ENCODE measurements at regions not wholly inside any gene's neighbourhood (a gene's known extent, or its start where the extent isn't known, plus 50 kb on each side); places are given as distances from the start of the nearest gene placed in this dataset.

DNA sequence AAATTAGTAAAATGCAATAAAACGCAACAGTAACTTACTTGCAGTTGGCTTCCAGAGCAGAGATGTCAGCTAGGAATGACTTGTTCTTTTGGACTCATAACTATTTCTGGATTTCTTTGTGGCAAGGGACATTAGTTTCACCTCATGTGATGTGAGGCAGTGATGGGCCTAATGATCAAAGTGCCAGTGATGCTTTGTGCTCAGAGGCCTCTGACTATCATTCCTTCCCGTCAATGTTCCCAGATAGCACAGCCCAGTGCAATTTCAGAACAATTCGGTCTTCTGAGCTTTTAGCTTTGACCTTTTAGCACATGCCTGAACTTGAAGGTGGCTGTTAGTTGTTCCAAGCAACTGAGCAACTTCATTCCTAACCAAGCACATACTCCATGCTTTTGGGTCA lies 596.8 kb downstream of the TFAP2B start:
- no peak overlapping the region for H3K9ac ChIP-seq (ENCODE audit: low read depth, low read length)
- H3K4me1 ChIP-seq (ENCODE audit: insufficient read depth, low read length) = no peaks in the 10 kb centered on the region
- no peaks in the 10 kb centered on the region for H3K36me3 ChIP-seq (ENCODE audit: insufficient read depth, low read length)
- H3K9me3 ChIP-seq (ENCODE audit: control insufficient read depth, insufficient read depth, low read length) = no peaks in the 10 kb centered on the region

DNA sequence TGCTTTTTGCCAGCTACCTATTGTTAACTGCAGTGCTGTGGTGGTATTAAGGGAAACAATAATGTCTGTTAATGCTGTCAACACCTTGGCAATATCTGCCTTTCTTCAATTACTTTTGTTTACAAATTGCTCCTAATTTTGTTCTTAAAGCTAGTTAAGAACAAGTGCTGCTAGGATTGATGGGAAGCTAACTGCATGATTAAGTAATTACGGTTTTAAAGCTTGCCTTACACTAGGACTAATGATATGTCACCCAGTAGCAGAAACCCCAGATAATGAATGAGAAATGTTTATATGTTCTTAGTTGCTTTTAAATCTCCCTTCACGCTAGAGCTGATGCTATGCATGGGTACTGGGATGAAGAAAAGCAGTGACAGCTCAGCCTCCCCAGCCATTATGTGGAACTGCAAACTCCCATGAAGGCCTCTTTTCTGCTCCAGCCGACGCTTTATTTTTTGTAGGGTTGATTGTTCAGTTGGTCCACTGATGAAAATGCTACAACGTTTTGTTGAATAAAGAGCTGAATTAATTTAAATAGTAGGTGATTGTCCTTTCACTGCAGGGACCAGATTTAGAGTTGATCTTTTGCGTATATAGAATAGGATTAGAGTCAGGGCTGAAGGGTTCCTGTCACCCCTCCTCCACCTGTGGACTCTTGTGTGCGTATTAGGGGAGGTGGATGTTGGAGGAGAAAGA lies 610.5 kb downstream of the TFAP2B start:
- no peaks in the 10 kb centered on the region for H3K9me3 ChIP-seq (ENCODE audit: control insufficient read depth, insufficient read depth, low read length)
- H3K4me1 ChIP-seq (ENCODE audit: insufficient read depth, low read length) = peaks cover 9% of the 10 kb centered on the region; the same call in 1 of the 2 replicates
- no peak overlapping the region for H3K9ac ChIP-seq (ENCODE audit: low read depth, low read length)
- no peaks in the 10 kb centered on the region for H3K36me3 ChIP-seq (ENCODE audit: insufficient read depth, low read length)

DNA sequence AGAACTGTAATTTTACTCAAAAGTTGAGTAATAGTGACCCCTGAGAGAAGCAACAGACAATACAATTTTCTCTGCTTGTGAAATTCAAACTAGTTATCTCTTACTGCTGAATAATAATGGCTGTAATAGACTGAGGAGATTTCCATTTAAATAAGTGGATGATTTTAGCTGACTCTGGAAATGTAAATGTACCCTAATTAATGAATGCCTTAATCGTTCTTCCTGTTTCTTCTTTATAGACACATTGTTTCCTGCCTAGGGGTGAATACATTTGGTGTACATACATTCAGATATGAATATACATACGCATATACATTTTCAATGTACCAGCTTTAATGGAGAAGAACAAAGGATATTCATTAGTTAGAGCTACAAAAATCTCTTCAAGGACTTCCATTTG lies 611.9 kb downstream of the TFAP2B start:
- Histone ChIP-seq H3K9ac (ENCODE audit: low read depth, low read length) (no peak overlapping the region), H3K36me3 (ENCODE audit: insufficient read depth, low read length) (no peaks in the 10 kb centered on the region), H3K4me1 (ENCODE audit: insufficient read depth, low read length) (peaks cover 9% of the 10 kb centered on the region; the same call in 1 of the 2 replicates), H3K9me3 (ENCODE audit: control insufficient read depth, insufficient read depth, low read length) (no peaks in the 10 kb centered on the region)

DNA sequence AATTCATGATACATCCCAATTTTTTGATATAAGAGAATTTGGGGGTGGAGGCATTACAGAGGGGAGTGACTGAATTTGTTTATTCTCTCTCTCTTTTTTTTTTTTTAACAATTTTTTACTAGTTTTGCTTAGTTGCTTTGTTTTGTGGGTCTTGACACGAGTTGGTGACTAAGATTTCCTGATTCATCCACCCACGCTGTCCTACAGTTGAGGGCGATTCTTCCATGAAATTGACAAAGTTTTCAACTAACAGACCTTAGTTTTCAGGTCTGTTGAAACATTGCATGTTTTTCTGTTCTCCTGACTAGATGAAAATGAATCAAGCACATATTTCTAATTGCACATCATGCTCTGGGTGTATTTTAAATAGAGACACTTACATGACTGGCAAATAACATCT lies 613.8 kb downstream of the TFAP2B start:
- Histone ChIP-seq H3K9me3 (ENCODE audit: control insufficient read depth, insufficient read depth, low read length) (no peaks in the 10 kb centered on the region), H3K36me3 (ENCODE audit: insufficient read depth, low read length) (no peaks in the 10 kb centered on the region), H3K9ac (ENCODE audit: low read depth, low read length) (no peak overlapping the region), H3K4me1 (ENCODE audit: insufficient read depth, low read length) (peaks cover 9% of the 10 kb centered on the region; the same call in 1 of the 2 replicates)

DNA sequence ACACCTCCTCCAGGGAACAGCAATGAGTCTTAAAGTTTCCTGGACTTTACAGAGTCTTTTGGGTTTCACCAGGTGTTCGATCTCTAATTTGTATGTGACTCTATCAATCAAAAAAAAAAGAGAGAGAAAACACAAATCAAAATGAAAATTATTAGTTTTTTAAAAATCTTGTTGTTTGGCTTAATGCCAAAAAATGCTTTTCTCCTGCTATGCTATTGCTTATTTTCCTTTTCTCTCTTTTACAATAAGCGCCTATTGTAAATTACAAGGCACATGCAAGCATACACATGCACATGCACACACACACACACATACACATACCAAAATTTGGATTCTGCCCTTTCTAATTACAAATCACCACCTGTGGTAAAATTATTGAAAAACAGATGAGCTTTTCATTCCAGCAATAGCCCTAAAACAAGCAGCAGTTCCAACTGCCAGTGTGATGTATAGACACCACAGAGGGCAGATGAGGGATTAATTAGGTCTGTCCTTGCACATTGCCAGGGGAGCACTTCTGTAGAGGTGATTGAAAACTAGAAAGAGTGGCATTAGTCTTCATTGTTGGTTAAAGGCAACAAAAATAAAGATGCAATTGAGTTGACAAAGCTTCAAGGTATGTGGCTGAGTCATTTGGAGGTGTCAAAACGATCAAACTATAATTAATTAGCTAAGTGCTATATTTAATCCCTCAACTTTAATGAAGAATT lies 631.7 kb downstream of the TFAP2B start:
- Histone ChIP-seq H3K36me3 (ENCODE audit: insufficient read depth, low read length) (no peaks in the 10 kb centered on the region), H3K9ac (ENCODE audit: low read depth, low read length) (no peak overlapping the region), H3K9me3 (ENCODE audit: control insufficient read depth, insufficient read depth, low read length) (no peaks in the 10 kb centered on the region), H3K4me1 (ENCODE audit: insufficient read depth, low read length) (no peaks in the 10 kb centered on the region)

DNA sequence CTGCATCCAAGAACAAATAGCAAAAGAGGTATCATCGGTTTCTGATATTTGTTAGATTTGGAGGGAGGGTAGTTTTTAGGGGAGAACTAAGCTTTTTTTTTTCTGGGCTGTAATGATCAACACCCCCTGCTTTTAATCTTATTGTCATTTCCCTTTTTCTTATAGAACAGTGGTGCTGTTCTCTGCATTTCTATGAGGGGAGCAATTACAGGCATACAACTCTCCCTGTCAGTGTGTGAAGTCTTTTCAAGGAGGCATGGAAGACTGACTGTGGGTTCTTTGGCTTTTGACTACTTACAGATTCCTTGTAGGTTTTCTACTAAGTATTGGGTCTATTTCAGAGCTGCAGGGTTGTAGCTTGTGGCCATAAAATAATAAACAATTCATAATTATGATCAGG lies 632.3 kb downstream of the TFAP2B start:
- H3K4me1 ChIP-seq (ENCODE audit: insufficient read depth, low read length) = no peaks in the 10 kb centered on the region; the same call in 1 of the 2 replicates
- no peaks in the 10 kb centered on the region for H3K9me3 ChIP-seq (ENCODE audit: control insufficient read depth, insufficient read depth, low read length)
- H3K9ac ChIP-seq (ENCODE audit: low read depth, low read length) = no peak overlapping the region
- no peaks in the 10 kb centered on the region for H3K36me3 ChIP-seq (ENCODE audit: insufficient read depth, low read length)

DNA sequence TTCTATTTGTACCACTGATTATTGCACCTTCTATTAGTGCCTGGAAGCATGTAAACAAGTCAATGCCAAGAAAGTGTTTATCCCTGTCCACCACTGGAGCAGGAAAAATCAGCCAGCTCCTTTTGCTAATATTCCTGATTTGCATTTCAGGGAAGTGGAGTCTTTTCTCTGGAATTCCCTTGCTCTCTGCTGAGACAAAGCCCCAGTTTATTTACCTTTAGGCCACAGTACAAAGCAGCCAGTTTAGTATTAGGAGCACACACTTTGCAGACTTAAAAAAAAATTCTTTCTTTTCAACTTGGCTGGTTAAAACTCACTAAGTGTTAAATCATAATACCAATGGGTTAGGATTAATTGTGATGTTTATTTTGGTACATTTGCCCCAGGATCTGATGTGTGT lies 631.1 kb downstream of the PKHD1 start:
- peaks cover 10% of the 10 kb centered on the region; the same call in 1 of the 2 replicates for H3K4me1 ChIP-seq (ENCODE audit: insufficient read depth, low read length)
- no peaks in the 10 kb centered on the region for H3K9me3 ChIP-seq (ENCODE audit: control insufficient read depth, insufficient read depth, low read length)
- no peaks in the 10 kb centered on the region for H3K36me3 ChIP-seq (ENCODE audit: insufficient read depth, low read length)
- H3K9ac ChIP-seq (ENCODE audit: low read depth, low read length) = no peak overlapping the region

DNA sequence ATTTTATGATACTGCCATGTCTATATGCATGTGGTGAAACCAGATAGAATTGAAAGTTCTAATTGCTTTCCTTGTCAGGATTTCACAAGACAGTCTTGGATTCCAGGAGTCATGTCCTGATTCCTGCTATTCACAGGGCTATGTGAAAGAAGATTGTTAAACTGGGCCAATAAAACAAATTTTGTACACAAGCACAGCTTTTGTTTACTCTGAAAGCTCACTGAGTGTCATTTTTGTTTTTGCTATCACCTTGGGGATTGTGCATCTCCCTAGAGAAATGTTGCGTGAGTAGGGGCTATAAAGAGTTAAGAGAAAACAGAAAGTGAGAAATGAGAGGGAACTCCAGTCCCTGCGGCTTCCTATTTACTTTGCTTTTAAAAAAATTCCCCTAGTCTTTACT lies 627.5 kb downstream of the PKHD1 start:
- Histone ChIP-seq H3K36me3 (ENCODE audit: insufficient read depth, low read length) (no peaks in the 10 kb centered on the region), H3K9me3 (ENCODE audit: control insufficient read depth, insufficient read depth, low read length) (no peaks in the 10 kb centered on the region), H3K4me1 (ENCODE audit: insufficient read depth, low read length) (peaks cover 10% of the 10 kb centered on the region; the same call in 1 of the 2 replicates), H3K9ac (ENCODE audit: low read depth, low read length) (no peak overlapping the region)

DNA sequence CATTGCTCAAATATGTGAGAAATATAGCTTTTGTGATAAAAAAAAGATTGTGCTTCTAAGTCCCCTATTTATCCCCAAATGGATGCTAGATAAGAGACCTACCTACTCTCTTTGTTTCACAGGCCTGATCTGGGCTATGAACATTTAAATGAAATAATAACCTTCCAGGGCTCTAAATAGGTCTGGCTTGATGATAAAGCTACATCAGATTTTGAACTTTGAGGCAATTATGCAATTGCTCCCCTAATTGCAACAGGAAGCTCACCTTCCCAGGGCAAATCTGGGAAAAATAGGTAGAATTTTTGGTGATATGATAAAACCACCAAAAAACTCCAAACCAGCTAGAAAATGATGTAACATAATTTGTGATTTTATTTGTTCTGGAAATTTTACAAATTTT lies 624.5 kb downstream of the PKHD1 start:
- Histone ChIP-seq H3K9ac (ENCODE audit: low read depth, low read length) (no peak overlapping the region), H3K36me3 (ENCODE audit: insufficient read depth, low read length) (no peaks in the 10 kb centered on the region), H3K4me1 (ENCODE audit: insufficient read depth, low read length) (no peaks in the 10 kb centered on the region; the same call in 1 of the 2 replicates), H3K9me3 (ENCODE audit: control insufficient read depth, insufficient read depth, low read length) (no peaks in the 10 kb centered on the region)

DNA sequence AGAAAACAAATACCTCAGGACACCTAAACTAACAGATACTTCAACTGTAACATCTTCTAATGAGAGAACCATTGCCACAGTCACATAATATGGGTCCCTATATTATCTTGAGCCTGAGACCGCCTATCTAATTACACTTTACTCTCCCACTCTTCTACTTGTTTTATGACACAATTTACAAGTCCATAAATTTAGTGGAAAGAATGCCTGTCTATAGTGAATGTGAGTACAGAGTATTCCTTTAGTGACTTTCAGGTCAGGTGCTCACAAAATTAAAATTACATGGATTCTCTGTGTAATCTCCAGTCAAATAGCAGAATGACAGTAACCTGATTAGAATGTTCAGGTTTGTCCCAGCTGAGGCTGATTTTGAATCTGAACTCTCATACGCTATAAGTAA lies 624.1 kb downstream of the PKHD1 start:
- Histone ChIP-seq H3K36me3 (ENCODE audit: insufficient read depth, low read length) (no peaks in the 10 kb centered on the region), H3K4me1 (ENCODE audit: insufficient read depth, low read length) (no peaks in the 10 kb centered on the region; the same call in 1 of the 2 replicates), H3K9me3 (ENCODE audit: control insufficient read depth, insufficient read depth, low read length) (no peaks in the 10 kb centered on the region), H3K9ac (ENCODE audit: low read depth, low read length) (no peak overlapping the region)

DNA sequence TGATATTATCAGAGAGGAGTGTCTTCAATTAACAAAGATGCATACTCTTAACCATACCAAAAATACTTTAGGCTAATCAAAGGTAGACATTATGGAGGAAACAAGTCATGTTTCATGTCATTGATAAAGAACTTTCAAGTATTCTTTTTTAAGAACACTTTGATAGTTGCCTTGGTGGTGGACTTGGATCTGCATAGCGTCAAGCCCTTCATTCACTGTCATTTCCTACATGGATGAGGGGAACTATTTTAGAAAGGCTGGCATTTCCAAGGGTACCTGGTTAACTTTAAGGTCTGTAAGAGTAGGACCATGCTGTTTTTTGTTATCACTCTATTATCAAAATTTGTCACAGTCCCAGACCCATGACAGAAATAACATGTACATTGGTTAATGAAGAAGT lies 622.5 kb downstream of the PKHD1 start:
- Histone ChIP-seq H3K9me3 (ENCODE audit: control insufficient read depth, insufficient read depth, low read length) (no peaks in the 10 kb centered on the region), H3K9ac (ENCODE audit: low read depth, low read length) (no peak overlapping the region), H3K36me3 (ENCODE audit: insufficient read depth, low read length) (no peaks in the 10 kb centered on the region), H3K4me1 (ENCODE audit: insufficient read depth, low read length) (no peaks in the 10 kb centered on the region; the same call in 1 of the 2 replicates)

DNA sequence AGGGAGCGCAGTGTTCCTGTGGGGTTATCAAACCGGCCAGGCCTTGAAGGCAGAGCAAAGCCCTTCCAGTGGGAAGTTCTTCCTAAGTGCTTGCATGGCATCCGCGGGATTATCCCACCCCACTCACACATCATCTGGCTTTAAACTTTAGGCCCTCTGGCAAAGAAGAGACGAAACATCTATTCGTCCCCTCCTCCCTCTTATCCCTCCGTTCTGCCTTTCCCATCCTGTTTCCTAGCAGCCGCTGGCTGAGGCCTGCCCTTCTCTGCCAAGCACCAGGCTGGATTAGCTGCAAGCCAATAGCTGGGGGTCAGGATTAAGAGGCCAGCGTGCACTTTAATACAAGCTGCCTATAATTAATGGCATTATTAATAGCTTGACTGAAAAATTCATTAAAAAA lies 621.0 kb downstream of the PKHD1 start:
- Histone ChIP-seq H3K4me1 (ENCODE audit: insufficient read depth, low read length) (no peaks in the 10 kb centered on the region; the same call in 1 of the 2 replicates), H3K9ac (ENCODE audit: low read depth, low read length) (no peak overlapping the region), H3K9me3 (ENCODE audit: control insufficient read depth, insufficient read depth, low read length) (no peaks in the 10 kb centered on the region), H3K36me3 (ENCODE audit: insufficient read depth, low read length) (no peaks in the 10 kb centered on the region)

DNA sequence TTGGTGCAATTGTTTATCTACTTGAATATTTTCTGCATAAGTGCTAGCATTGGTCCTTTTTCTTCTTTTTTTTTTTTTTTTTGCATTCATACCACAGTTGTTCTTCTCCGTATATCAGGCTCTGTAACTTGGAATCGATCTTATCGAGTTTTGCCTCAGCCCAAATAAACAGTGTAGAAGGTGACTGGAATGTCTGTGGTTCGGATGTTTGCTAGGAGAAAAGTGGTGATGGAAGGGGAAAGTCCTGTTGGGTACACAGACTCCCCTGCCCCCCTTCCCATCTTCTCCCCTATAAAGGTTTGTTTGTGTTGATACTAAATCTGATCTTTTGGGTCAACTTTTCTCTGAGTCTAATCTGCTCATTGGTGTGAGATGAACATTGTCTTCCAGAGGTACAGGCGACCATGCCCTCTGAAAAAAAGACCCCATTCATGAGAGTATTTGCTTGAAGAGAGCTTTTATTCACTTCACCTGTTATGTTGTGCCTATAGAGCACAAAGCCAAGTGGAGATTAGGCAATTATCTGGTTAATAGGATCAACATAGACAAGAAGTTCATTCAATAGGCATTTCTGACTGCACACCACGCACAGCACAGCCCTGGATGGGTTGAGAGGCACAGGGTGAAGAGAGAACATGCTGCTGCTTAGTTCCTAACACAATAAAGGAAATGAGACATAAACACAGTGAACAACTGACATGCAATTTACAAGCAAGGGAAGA lies 620.0 kb downstream of the PKHD1 start:
- Histone ChIP-seq H3K9me3 (ENCODE audit: control insufficient read depth, insufficient read depth, low read length) (no peaks in the 10 kb centered on the region), H3K9ac (ENCODE audit: low read depth, low read length) (no peak overlapping the region), H3K4me1 (ENCODE audit: insufficient read depth, low read length) (no peaks in the 10 kb centered on the region; the same call in 1 of the 2 replicates), H3K36me3 (ENCODE audit: insufficient read depth, low read length) (no peaks in the 10 kb centered on the region)

DNA sequence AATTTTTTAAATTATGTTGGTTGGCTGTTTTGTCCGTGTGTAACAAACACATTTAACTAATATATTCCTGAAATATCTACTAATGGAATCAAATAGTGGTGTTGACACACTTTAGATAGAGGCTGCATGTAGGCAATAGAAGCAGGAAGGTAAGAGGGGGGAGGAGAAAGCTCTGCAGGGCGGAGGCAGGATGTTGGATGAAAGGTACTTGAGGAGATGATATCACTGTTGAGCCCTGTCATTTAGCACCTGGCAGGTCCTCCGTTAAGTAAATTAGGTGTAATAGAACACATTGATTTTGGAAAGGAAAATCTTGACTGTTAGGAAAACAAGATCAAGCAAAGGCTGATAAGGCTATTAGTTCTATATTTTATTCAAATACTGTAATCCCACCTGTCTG lies 618.7 kb downstream of the PKHD1 start:
- Histone ChIP-seq H3K9me3 (ENCODE audit: control insufficient read depth, insufficient read depth, low read length) (no peaks in the 10 kb centered on the region), H3K36me3 (ENCODE audit: insufficient read depth, low read length) (no peaks in the 10 kb centered on the region), H3K9ac (ENCODE audit: low read depth, low read length) (no peak overlapping the region), H3K4me1 (ENCODE audit: insufficient read depth, low read length) (peaks cover 12% of the 10 kb centered on the region; the same call in 1 of the 2 replicates)
